ENCODE measurements at regions not wholly inside any gene's neighbourhood (a gene's known extent, or its start where the extent isn't known, plus 50 kb on each side); places are given as distances from the start of the nearest gene placed in this dataset.

- in situ Hi-C loops (cut with HindIII; ENCODE audit: low sequenced_read_pairs), result no loop called here
- TF ChIP-seq CTCF (IDR thresholded peaks at IDR 0.05; ENCODE audit: low read depth, low read length, missing control alignments), result no peak
- no peak for DNase-seq (ENCODE audit: low read depth)
- no peak overlapping the region for H3K4me3 ChIP-seq (ENCODE audit: low read depth, low read length)
Measured at GRCh38 chr15:77742127-77742526, 109.4 kb upstream of the LINGO1 start.

DNA sequence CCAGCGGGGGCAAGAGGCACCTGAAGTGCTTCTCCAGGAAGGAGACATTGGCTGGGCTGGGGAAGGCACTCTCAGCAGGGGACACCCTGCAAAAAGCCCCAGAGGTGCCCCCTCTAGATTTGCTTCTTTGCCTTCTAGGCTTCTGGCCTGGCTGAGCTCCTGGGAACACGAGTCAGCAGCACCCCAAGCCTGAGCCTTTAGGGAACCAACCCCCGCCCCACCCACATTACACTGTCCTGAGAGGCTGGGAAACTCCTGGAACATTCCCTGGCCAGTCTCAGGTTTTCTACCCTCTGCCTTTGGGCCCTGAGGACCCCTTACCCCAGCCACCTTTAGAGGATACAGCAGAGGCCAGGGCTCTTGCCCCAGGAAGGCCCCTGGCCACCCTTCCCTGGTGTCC lies 108.4 kb upstream of the LINGO1 start:
- DNase-seq (ENCODE audit: low read depth), result no peak
- TF ChIP-seq CTCF (IDR thresholded peaks at IDR 0.05; ENCODE audit: low read depth, low read length, missing control alignments), result no peak
- in situ Hi-C loops (cut with HindIII; ENCODE audit: low sequenced_read_pairs), result no loop called here
- no peak overlapping the region for H3K4me3 ChIP-seq (ENCODE audit: low read depth, low read length)

DNA sequence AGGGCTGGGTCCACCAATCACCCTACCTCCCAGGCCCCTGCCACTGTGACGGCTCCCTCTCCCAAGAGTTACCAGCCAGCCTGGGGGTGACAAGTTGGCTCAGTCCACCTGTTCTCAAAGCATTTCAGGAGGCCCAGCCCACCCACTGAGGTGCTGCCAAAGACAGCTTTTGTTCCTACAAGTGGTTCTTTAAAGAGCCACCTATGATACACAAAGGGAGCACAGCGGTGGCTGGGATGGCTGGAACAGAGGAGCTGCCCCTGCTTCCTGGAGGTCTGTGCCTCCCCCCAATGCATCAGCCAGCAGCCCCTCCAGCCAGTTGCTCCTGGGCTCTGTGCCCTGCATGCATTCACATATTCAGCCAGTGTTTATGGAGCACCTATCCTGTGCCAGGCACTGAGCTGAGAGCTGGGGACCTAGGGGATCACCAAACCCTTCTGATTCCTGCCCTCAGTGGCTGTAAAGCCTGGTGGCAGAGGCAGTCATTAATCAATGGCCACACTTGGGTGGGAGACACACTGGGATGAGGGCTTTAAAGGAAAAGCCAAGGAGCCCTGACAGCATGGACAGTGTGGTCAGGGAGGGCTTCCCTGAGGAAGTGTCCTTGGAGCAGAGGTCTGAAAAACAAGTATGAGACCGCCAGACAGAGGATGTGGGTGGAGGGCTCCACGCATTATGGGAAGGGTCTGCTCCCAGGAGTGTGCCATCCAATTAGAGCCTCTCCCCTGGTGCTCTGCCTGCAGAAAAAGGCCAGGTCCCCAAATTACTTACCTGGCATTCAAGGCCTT lies 107.1 kb upstream of the LINGO1 start:
- in situ Hi-C loops (cut with HindIII; ENCODE audit: low sequenced_read_pairs), result loop anchor here (5.0 kb wide), 1 partner anchor 82 kb away; no protein-coding TSS in a partner anchor
- DNase-seq (ENCODE audit: low read depth), result no peak
- TF ChIP-seq CTCF (IDR thresholded peaks at IDR 0.05; ENCODE audit: low read depth, low read length, missing control alignments), result no peak
- H3K4me3 ChIP-seq (ENCODE audit: low read depth, low read length), result no peak overlapping the region

DNA sequence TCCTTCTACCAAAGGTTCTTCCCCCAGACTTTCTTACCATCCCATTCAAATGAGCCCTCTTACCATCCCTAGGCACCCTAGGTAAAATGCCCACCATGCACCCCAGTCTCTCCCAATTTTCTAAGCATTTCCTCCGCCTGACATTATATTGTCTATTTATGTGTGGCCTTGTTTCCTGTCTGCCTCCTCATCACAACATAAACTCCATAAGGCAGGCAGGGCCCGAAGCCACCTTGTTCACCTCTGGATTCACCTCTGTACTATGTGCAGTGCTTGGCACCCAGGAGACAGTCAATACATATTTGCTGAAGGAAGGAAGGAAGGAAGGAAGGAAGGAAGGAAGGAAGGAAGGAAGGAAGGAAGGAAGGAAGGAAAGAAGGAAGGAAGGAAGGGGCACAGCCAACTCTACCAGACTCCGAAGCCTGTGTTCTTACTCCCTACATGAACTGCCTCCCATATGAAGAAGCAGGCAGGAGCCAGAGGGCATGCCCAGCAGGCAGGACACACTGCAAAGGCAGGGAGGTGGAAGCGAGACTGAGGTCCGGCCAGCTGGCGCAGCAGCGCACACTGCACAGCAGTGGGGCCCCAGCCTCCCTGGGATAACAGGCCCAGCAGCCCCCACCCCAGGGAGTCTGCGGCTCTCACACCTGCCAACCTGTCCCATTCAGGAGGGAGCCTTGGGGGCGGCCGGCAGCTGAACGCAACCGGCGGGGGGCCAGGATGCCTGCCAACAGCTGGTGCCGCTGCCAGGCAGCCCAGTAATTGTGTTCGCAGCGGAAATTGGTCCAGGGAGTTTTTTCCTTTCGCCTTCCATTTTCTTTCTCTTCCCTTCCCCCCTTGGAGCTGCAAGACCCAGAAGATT lies 106.0 kb upstream of the LINGO1 start:
- in situ Hi-C loops (cut with HindIII; ENCODE audit: low sequenced_read_pairs), result loop anchor here (5.0 kb wide), 1 partner anchor 81 kb away; no protein-coding TSS in a partner anchor
- DNase-seq (ENCODE audit: low read depth), result no peak

DNA sequence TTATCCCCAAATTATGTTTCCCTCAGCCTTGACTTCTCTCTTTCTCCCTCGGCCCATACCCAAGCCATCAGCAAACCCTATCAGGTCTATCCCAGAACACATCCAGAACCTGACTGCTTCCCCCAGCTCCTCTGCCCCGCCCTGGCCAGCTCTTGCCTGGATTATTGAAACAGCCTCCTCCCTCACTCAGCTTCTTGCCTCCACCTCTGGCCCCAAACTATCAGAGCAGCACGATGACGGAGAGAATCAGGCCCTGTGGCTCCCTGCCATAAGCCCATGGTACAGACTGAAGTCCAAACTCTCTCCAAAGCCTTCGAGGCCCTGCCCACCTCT lies 105.3 kb upstream of the LINGO1 start:
- DNase-seq (ENCODE audit: low read depth), result no peak
- in situ Hi-C loops (cut with HindIII; ENCODE audit: low sequenced_read_pairs), result loop anchor here (5.0 kb wide), 1 partner anchor 81 kb away; no protein-coding TSS in a partner anchor
- no peak for TF ChIP-seq CTCF (IDR thresholded peaks at IDR 0.05; ENCODE audit: low read depth, low read length, missing control alignments)

More for the DNA sequence above, 106.0 kb upstream of the LINGO1 start:
- H3K4me3 ChIP-seq (ENCODE audit: low read depth, low read length), result no peak overlapping the region
- no peak for TF ChIP-seq CTCF (IDR thresholded peaks at IDR 0.05; ENCODE audit: low read depth, low read length, missing control alignments)

DNA sequence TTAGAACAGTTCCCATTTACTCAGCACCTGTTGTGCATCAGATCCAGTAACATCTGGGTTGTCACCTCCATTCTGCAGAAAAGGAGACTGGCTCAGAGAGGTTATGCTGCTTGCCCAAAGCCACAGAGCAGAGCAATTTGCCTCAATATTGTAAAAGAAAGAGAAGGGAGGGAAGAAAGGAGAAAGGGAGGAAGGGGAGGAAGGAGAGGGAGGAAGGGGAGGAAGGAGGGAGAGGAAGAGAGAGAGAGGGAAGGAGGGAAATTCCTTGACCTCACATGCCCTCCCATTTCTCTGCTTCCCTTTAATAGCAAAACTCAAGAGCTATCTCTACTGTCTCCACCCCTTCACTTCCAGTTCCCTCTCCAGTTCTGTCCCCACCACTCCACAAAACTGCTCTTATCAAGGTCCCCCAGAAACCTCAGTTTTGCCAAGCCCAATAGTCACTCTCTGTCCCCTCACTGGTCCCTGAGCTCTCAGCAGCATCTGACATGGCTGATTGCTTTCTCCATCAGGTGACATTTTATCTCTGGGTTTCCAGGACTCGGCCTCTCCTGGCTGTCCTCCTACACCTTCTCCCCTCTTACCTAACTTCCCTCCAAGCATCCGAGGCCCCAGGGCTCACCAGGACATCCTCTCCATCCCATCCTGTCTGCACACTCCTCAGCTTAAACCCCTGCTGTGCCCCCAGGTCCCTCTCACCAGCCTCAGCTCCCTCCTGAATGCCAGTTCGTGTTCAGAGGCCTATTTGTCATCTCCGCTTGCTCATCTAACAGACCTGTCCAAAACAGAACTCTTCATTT lies 104.7 kb upstream of the LINGO1 start:
- in situ Hi-C loops (cut with HindIII; ENCODE audit: low sequenced_read_pairs), result loop anchor here (5.0 kb wide), 1 partner anchor 80 kb away; no protein-coding TSS in a partner anchor
- H3K4me3 ChIP-seq (ENCODE audit: low read depth, low read length), result no peak overlapping the region
- TF ChIP-seq CTCF (IDR thresholded peaks at IDR 0.05; ENCODE audit: low read depth, low read length, missing control alignments), result no peak
- no peak for DNase-seq (ENCODE audit: low read depth)

More for the DNA sequence above, 105.3 kb upstream of the LINGO1 start:
- no peak overlapping the region for H3K4me3 ChIP-seq (ENCODE audit: low read depth, low read length)

Data from astrocyte of the cerebellum (primary cell).